Esophagus squamous epithelium (tissue), 4 donors: ENCODE measurements at regions not wholly inside any gene's neighbourhood (a gene's known extent, or its start where the extent isn't known, plus 50 kb on each side); places are given as distances from the start of the nearest gene placed in this dataset.

Experiments
- CTCF ChIP-seq, 6 experiments: fragments of 450-650 bp in 4 of 6; fragments of 200-600 bp in 2 of 6; sonication (generic) in 2 of 6; IDR thresholded peaks; one replicate each; pipeline ENCODE4 v1.5.1; 2016 to 2019; ENCODE audit warnings: antibody characterized with exemption in 6 of 6, mild to moderate bottlenecking in 4 of 6, moderate library complexity in 4 of 6
- POLR2A ChIP-seq, 4 donors: fragments of 450-650 bp; IDR thresholded peaks; one replicate each; pipeline ENCODE4 v1.6.1; 2017; ENCODE audit warnings: antibody characterized with exemption in 4 of 4, mild to moderate bottlenecking in 4 of 4, moderate library complexity in 3 of 4

- TF ChIP-seq CTCF (IDR thresholded peaks at IDR 0.05) = no peak
- TF ChIP-seq POLR2A (IDR thresholded peaks at IDR 0.05) = no peak
Measured at GRCh38 chr1:219701476-219701875, 88.6 kb upstream of the ZC3H11B start.
